Calu3 (cell line): ENCODE measurements at regions not wholly inside any gene's neighbourhood (a gene's known extent, or its start where the extent isn't known, plus 50 kb on each side); places are given as distances from the start of the nearest gene placed in this dataset.

Experiments
- BruUV-seq: library from RNA; stranded (reverse); fragments of 400-500 nt; replicated peaks from 2 replicates; lab custom pipeline; 2021; lab: Mats Ljungman, UMichigan
- CTCF ChIA-PET: fragments of 300-600 bp; sonication (Branson Sonifier 250); formaldehyde crosslinking; loops from one replicate; lab custom pipeline; 2022; ENCODE audit warnings: antibody characterized with exemption; lab: Charles Lee
- DNase-seq: peaks from one replicate; pipeline ENCODE4 v3.0.0; 2022
- H3K27ac Mint-ChIP-seq: one replicate; pipeline ENCODE4 v1.8.0; 2022; ENCODE audit warnings: mixed read lengths; ENCODE audit not compliant: unreplicated experiment
- H3K27me3 Mint-ChIP-seq: one replicate; pipeline ENCODE4 v1.8.0; 2022; ENCODE audit warnings: mixed read lengths; ENCODE audit not compliant: unreplicated experiment
- H3K36me3 Mint-ChIP-seq: one replicate; pipeline ENCODE4 v1.8.0; 2022; ENCODE audit warnings: mild to moderate bottlenecking, moderate library complexity, mixed read lengths; ENCODE audit not compliant: insufficient read depth, unreplicated experiment
- H3K4me1 Mint-ChIP-seq: one replicate; pipeline ENCODE4 v1.8.0; 2022; ENCODE audit warnings: mild to moderate bottlenecking, low read depth, mixed read lengths; ENCODE audit not compliant: unreplicated experiment
- H3K4me3 Mint-ChIP-seq: one replicate; pipeline ENCODE4 v1.8.0; 2022; ENCODE audit warnings: mild to moderate bottlenecking, low read depth, moderate library complexity, mixed read lengths; ENCODE audit not compliant: unreplicated experiment
- H3K9me3 Mint-ChIP-seq: one replicate; pipeline ENCODE4 v1.8.0; 2022; ENCODE audit warnings: low read depth, mixed read lengths; ENCODE audit not compliant: unreplicated experiment
- CTCF ChIP-seq: fragments of 200-600 bp; IDR thresholded peaks from one replicate; pipeline ENCODE4 v1.8.0; 2022; ENCODE audit warnings: antibody characterized with exemption; ENCODE audit not compliant: unreplicated experiment
- intact Hi-C: fragments of 100-400 bp; cut with micrococcal nuclease; formaldehyde crosslinking; loops from one replicate; pipeline ENCODE4 v1.10.0; 2022; ENCODE audit not compliant: unreplicated experiment

- H3K4me1 Mint-ChIP-seq, result peaks cover 8% of the 10 kb centered on the region
- CTCF ChIA-PET, result no interaction called here
- no peak overlapping the region for H3K4me3 Mint-ChIP-seq
- H3K36me3 Mint-ChIP-seq, result no peaks in the 10 kb centered on the region
- no TSS peak for BruUV-seq
- intact Hi-C loops, result no loop called here
- H3K9me3 Mint-ChIP-seq, result peaks cover 5% of the 10 kb centered on the region
- TF ChIP-seq CTCF, result no peak
- DNase-seq, result no peak
- H3K27ac Mint-ChIP-seq, result no peak overlapping the region
- H3K27me3 Mint-ChIP-seq, result no peaks in the 10 kb centered on the region
Observed at GRCh38 chr7:85866540-85866939, 679.7 kb upstream of the SEMA3D start.

GRCh38 chr7:85851571-85852193 lies 664.8 kb upstream of the SEMA3D start:
- Mint-ChIP-seq H3K9me3 (no peaks in the 10 kb centered on the region), H3K36me3 (no peaks in the 10 kb centered on the region), H3K27me3 (no peaks in the 10 kb centered on the region), H3K4me3 (no peak overlapping the region), H3K27ac (no peak overlapping the region), H3K4me1 (no peaks in the 10 kb centered on the region)
- BruUV-seq, result no TSS peak
- intact Hi-C loops, result loop anchor here (1.0 to 10.0 kb wide), 4 partner anchors 664 to 1917 kb away; partner anchors contain the start of gene SEMA3D
- no peak for DNase-seq
- CTCF ChIA-PET, result no interaction called here
- peak; percentile 14 for TF ChIP-seq CTCF

- BruUV-seq, result no TSS peak
- Mint-ChIP-seq H3K27me3 (no peaks in the 10 kb centered on the region), H3K27ac (no peak overlapping the region), H3K9me3 (no peaks in the 10 kb centered on the region), H3K36me3 (no peaks in the 10 kb centered on the region), H3K4me1 (no peaks in the 10 kb centered on the region), H3K4me3 (no peak overlapping the region)
- TF ChIP-seq CTCF, result no peak
- intact Hi-C loops, result loop anchor here (2.0 to 10.0 kb wide), 3 partner anchors 663 to 1916 kb away; partner anchors contain the start of gene SEMA3D
- CTCF ChIA-PET, result no interaction called here
- DNase-seq, result no peak
Observed at GRCh38 chr7:85850381-85850780, 663.5 kb upstream of the SEMA3D start.

GRCh38 chr7:85840554-85840953 lies 653.7 kb upstream of the SEMA3D start:
- no peak for TF ChIP-seq CTCF
- Mint-ChIP-seq H3K4me3 (no peak overlapping the region), H3K36me3 (no peaks in the 10 kb centered on the region), H3K4me1 (no peaks in the 10 kb centered on the region), H3K27ac (no peak overlapping the region), H3K9me3 (no peaks in the 10 kb centered on the region), H3K27me3 (no peaks in the 10 kb centered on the region)
- BruUV-seq, result no TSS peak
- intact Hi-C loops, result no loop called here
- no peak for DNase-seq
- CTCF ChIA-PET, result no interaction called here
